Neuronal stem cell (in vitro differentiated cells): ENCODE measurements at regions not wholly inside any gene's neighbourhood (a gene's known extent, or its start where the extent isn't known, plus 50 kb on each side); places are given as distances from the start of the nearest gene placed in this dataset.

Experiments used
- DNase-seq: peaks from one replicate; pipeline ENCODE4 v3.0.0-alpha.2; 2013; ENCODE audit warnings: low spot score
- H2AFZ ChIP-seq: one replicate; pipeline ENCODE4 v1.6.1; 2013; ENCODE audit warnings: mild to moderate bottlenecking, low read length, inconsistent platforms
- H2AK5ac ChIP-seq: 2 replicates; pipeline ENCODE4 v1.6.1; 2013; ENCODE audit warnings: low read depth, mild to moderate bottlenecking, inconsistent platforms, low read length, moderate library complexity, mixed read lengths
- H2BK120ac ChIP-seq: 2 replicates; pipeline ENCODE4 v1.6.1; 2013; ENCODE audit warnings: low read depth, mild to moderate bottlenecking, inconsistent platforms, low read length, moderate library complexity, mixed read lengths
- H2BK12ac ChIP-seq: one replicate; pipeline ENCODE4 v1.6.1; 2013; ENCODE audit warnings: low read length, inconsistent platforms
- H2BK15ac ChIP-seq: 2 replicates; pipeline ENCODE4 v1.6.1; 2013; ENCODE audit warnings: mild to moderate bottlenecking, low read length, inconsistent platforms, mixed read lengths
- H2BK5ac ChIP-seq: one replicate; pipeline ENCODE4 v1.6.1; 2013; ENCODE audit warnings: inconsistent platforms, mild to moderate bottlenecking, low read length, moderate library complexity
- H3K14ac ChIP-seq: one replicate; pipeline ENCODE4 v1.6.1; 2013; ENCODE audit warnings: low read length, inconsistent platforms
- H3K18ac ChIP-seq: 2 replicates; pipeline ENCODE4 v1.6.1; 2013; ENCODE audit warnings: low read length, inconsistent platforms
- H3K23ac ChIP-seq: 2 replicates; pipeline ENCODE4 v1.6.1; 2013; ENCODE audit warnings: low read depth, mild to moderate bottlenecking, mixed read lengths, low read length, inconsistent platforms; ENCODE audit not compliant: poor library complexity
- H3K27ac ChIP-seq: replicated peaks from 3 replicates; pipeline ENCODE4 v1.5.1; 2013; ENCODE audit warnings: low read length, inconsistent platforms
- H3K27me3 ChIP-seq, 3 experiments: 2 replicates each; pipeline ENCODE4 v1.6.1; 2013; ENCODE audit warnings: low read length in 3 of 3, mild to moderate bottlenecking in 2 of 3, inconsistent platforms in 1 of 3, low read depth in 1 of 3, mixed read lengths in 1 of 3, moderate library complexity in 1 of 3; ENCODE audit not compliant: control insufficient read depth in 3 of 3, insufficient read depth in 3 of 3
- H3K36me3 ChIP-seq, 2 donors: replicated peaks in 1 of 2; 2 replicates each; pipeline ENCODE4 v1.6.1; 2013; ENCODE audit warnings: low read length in 2 of 2; ENCODE audit not compliant: control insufficient read depth in 2 of 2, insufficient read depth in 2 of 2
- H3K4ac ChIP-seq: 2 replicates; pipeline ENCODE4 v1.6.1; 2013; ENCODE audit warnings: inconsistent platforms, mild to moderate bottlenecking, low read length, moderate library complexity
- H3K4me1 ChIP-seq, 2 donors: 1 replicate in 1 of 2; 2 replicates in 1 of 2; pipeline ENCODE4 v1.6.1; 2013; ENCODE audit warnings: low read length in 2 of 2, low read depth in 1 of 2; ENCODE audit not compliant: control insufficient read depth in 2 of 2, insufficient read depth in 1 of 2
- H3K4me2 ChIP-seq: one replicate; pipeline ENCODE4 v1.6.1; 2013; ENCODE audit warnings: mild to moderate bottlenecking, low read length, inconsistent platforms; ENCODE audit not compliant: insufficient read depth, poor library complexity, severe bottlenecking
- H3K4me3 ChIP-seq, 2 donors: 2 replicates each; pipeline ENCODE4 v1.5.1; 2013; ENCODE audit warnings: low read length in 2 of 2, mild to moderate bottlenecking in 2 of 2, inconsistent platforms in 1 of 2, moderate library complexity in 1 of 2
- H3K79me1 ChIP-seq: one replicate; pipeline ENCODE4 v1.6.1; 2013; ENCODE audit warnings: low read depth, mild to moderate bottlenecking, inconsistent platforms, low read length, moderate library complexity
- H3K9ac ChIP-seq: one replicate; pipeline ENCODE4 v1.6.1; 2013; ENCODE audit warnings: mild to moderate bottlenecking, low read depth, low read length, inconsistent platforms; ENCODE audit not compliant: poor library complexity
- H3K9me3 ChIP-seq, 2 donors: replicated peaks in 1 of 2; 2 replicates each; pipeline versions ENCODE3 to v1.6.1; 2013; ENCODE audit warnings: low read length in 2 of 2, mild to moderate bottlenecking in 2 of 2, inconsistent platforms in 1 of 2, low read depth in 1 of 2, mixed read lengths in 1 of 2, moderate library complexity in 1 of 2; ENCODE audit not compliant: control insufficient read depth in 2 of 2, insufficient read depth in 1 of 2
- H4K8ac ChIP-seq: one replicate; pipeline ENCODE4 v1.6.1; 2013; ENCODE audit warnings: low read depth, mild to moderate bottlenecking, inconsistent platforms, low read length, moderate library complexity
- H4K91ac ChIP-seq: one replicate; pipeline ENCODE4 v1.6.1; 2013; ENCODE audit warnings: low read length, low read depth, mild to moderate bottlenecking, inconsistent platforms; ENCODE audit not compliant: poor library complexity
- WGBS, 2 donors: extraction: QIAGEN DNeasy Blood & Tissue Kit; methylation state at CpG; one replicate each; pipeline ENCODE4 v1.1.7; 2013; ENCODE audit warnings: missing lambda C conversion rate in 2 of 2, mixed read lengths in 1 of 2; ENCODE audit not compliant: insufficient read length in 2 of 2, insufficient replicate concordance in 1 of 2; ENCODE audit errors: extremely low coverage in 2 of 2; 5-methylcytosine and 5-hydroxymethylcytosine counted together

DNA sequence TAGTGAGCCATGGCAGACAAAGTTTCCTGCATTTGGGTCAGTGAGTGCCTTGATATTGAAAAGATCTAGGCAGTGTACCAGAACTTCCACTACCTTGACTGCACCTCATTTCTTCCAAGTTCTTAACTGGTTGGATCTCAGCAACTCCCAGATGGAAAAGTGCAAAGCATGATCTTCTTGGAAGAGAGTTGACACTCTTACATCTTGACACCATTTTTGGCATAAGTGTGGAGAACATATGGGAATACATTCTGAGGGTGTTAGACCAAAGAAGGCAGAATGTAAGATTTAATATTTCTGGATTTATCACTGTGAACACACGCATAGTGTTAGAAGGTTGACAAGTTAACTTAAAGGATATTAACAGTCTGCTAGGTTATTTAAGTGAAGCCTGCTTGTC is 555.1 kb upstream of the CTNND2 start:
- Histone ChIP-seq H3K18ac (no peak overlapping the region), H3K36me3 (no peaks in the 10 kb centered on the region), H3K23ac (no peak overlapping the region), H4K8ac (no peak overlapping the region), H3K4me2 (no peak overlapping the region), H2BK12ac (no peak overlapping the region), H3K27ac (no peak overlapping the region), H2BK5ac (no peak overlapping the region), H3K14ac (no peak overlapping the region), H3K9me3 (no peaks in the 10 kb centered on the region), H3K4ac (no peak overlapping the region), H2BK15ac (no peak overlapping the region), H2AK5ac (no peak overlapping the region), H2AFZ (no peak overlapping the region), H3K4me3 (no peak overlapping the region), H3K27me3 (no peaks in the 10 kb centered on the region), H3K79me1 (no peaks in the 10 kb centered on the region), H3K4me1 (no peaks in the 10 kb centered on the region), H3K9ac (no peak overlapping the region), H2BK120ac (no peak overlapping the region), H4K91ac (no peak overlapping the region)
- WGBS, 2 donors = no CpG with 5 or more reads among the region's 1 CpG
- DNase-seq = no peak

GRCh38 chr5:12419075-12419474 is 514.8 kb upstream of the CTNND2 start:
- no peak overlapping the region for H3K14ac ChIP-seq
- no peak for DNase-seq
- no peak overlapping the region for H3K27ac ChIP-seq
- no peak overlapping the region for H3K18ac ChIP-seq
- no peaks in the 10 kb centered on the region for H3K4me1 ChIP-seq
- no peak overlapping the region for H3K4me3 ChIP-seq
- no peak overlapping the region for H2AK5ac ChIP-seq
- no peak overlapping the region for H3K4me2 ChIP-seq
- no peak overlapping the region for H2BK120ac ChIP-seq
- no peaks in the 10 kb centered on the region for H3K79me1 ChIP-seq
- no peak overlapping the region for H4K8ac ChIP-seq
- no peak overlapping the region for H2BK12ac ChIP-seq
- no CpG with 5 or more reads among the region's 2 CpGs for WGBS, 2 donors
- H2BK15ac ChIP-seq = no peak overlapping the region
- no peak overlapping the region for H2BK5ac ChIP-seq
- no peak overlapping the region for H3K23ac ChIP-seq
- peaks cover 0 to 2% of the 10 kb centered on the region in 2 donors for H3K9me3 ChIP-seq
- H4K91ac ChIP-seq = no peak overlapping the region
- no peak overlapping the region for H3K4ac ChIP-seq
- H2AFZ ChIP-seq = no peak overlapping the region
- H3K9ac ChIP-seq = no peak overlapping the region
- H3K27me3 ChIP-seq = no peaks in the 10 kb centered on the region
- no peaks in the 10 kb centered on the region for H3K36me3 ChIP-seq

DNA sequence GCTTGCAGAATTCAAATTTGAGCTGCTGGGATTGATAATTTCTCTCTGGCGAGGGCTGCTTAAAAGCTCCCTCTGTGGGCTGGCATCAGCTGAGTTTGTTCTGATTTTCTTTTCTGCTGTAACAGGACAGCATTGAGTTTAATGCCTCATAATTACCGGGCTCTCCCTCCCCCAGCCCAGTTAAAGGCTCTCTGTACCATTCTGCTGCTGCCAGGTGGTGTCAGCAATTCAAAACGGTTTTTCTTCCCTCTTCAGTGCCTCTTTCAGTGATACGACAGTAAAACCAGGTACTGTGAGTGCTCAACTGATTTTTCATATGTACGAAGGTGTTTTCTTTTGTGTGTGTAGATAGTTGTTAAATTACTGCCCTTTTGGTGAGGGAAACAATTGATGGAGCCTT is 509.3 kb upstream of the CTNND2 start:
- no peak overlapping the region for H2BK12ac ChIP-seq
- no peak overlapping the region for H3K18ac ChIP-seq
- no peak overlapping the region for H2AFZ ChIP-seq
- H3K36me3 ChIP-seq = no peaks in the 10 kb centered on the region
- no peak overlapping the region for H3K4me2 ChIP-seq
- H4K8ac ChIP-seq = no peak overlapping the region
- H3K9me3 ChIP-seq = no peaks in the 10 kb centered on the region
- no peak overlapping the region for H2AK5ac ChIP-seq
- H3K9ac ChIP-seq = no peak overlapping the region
- DNase-seq = no peak
- no peak overlapping the region for H3K4ac ChIP-seq
- H4K91ac ChIP-seq = no peak overlapping the region
- H3K4me3 ChIP-seq = no peak overlapping the region
- no peak overlapping the region for H2BK15ac ChIP-seq
- H3K4me1 ChIP-seq = no peaks in the 10 kb centered on the region
- no peak overlapping the region for H3K14ac ChIP-seq
- no peak overlapping the region for H3K27ac ChIP-seq
- H2BK5ac ChIP-seq = no peak overlapping the region
- no peaks in the 10 kb centered on the region for H3K27me3 ChIP-seq
- no CpG with 5 or more reads among the region's 5 CpGs for WGBS, 2 donors
- H3K79me1 ChIP-seq = no peaks in the 10 kb centered on the region
- no peak overlapping the region for H3K23ac ChIP-seq
- H2BK120ac ChIP-seq = no peak overlapping the region

DNA sequence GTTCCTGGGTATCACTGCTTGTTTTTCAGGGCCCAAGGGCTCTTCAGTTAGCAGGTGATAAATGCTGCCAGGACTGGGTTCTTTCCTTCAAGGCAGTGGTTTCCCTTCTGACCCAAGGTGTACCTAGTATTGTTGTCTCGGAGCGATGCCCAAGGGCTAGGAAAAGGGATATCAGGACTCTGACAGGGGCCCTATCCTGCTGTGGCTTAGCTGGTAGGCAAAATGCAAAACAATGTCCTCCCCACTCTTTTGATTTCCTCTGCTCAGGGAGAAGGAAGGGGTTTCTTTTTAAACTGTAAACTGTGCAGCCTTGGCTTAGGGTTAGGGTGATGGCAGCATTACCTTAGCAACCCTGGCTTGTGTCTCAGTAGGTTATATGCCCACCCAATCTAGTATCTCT is 508.8 kb upstream of the CTNND2 start:
- Histone ChIP-seq H3K18ac (no peak overlapping the region), H3K4me1 (no peaks in the 10 kb centered on the region), H3K4me2 (no peak overlapping the region), H3K36me3 (no peaks in the 10 kb centered on the region), H3K27ac (no peak overlapping the region), H3K9ac (no peak overlapping the region), H3K23ac (no peak overlapping the region), H3K4me3 (no peak overlapping the region), H3K14ac (no peak overlapping the region), H4K91ac (no peak overlapping the region), H2BK15ac (no peak overlapping the region), H4K8ac (no peak overlapping the region), H2BK120ac (no peak overlapping the region), H2AFZ (no peak overlapping the region), H2BK12ac (no peak overlapping the region), H3K27me3 (no peaks in the 10 kb centered on the region), H2BK5ac (no peak overlapping the region), H3K9me3 (no peaks in the 10 kb centered on the region), H3K4ac (no peak overlapping the region), H2AK5ac (no peak overlapping the region), H3K79me1 (no peaks in the 10 kb centered on the region)
- no peak for DNase-seq
- no CpG with 5 or more reads among the region's 2 CpGs for WGBS, 2 donors
